GM21447 (cell line): ENCODE measurements at regions not wholly inside any gene's neighbourhood (a gene's known extent, or its start where the extent isn't known, plus 50 kb on each side); places are given as distances from the start of the nearest gene placed in this dataset.
"Not testable (repeated sequence)": the region's sequence is repeated elsewhere in the genome, so short reads cannot be mapped to it uniquely, and the experiment has no call there.

Experiments
- ATAC-seq: cut with Tn5 transposase; IDR thresholded peaks from one replicate; pipeline ENCODE4 v1.9.1; 2021; ENCODE audit not compliant: unreplicated experiment

DNA sequence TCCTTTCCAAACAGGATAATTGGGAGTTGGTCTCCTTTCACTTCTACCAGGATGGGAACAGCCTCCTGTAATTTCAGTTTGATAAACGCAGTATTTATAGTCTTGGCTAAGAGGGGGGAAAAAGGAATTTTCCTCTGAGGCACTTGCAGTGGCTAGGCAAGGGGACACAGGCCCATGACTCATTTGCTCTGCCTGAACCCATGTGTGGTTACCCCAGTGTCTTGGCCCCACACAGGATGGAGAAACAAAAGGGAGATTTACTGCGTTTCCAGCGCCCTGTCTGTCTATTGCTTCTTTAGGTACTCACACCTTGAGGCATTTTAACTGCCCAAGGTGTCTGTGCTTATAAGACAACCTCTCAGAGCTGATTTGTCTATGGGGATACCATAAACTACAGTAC is 74.8 kb upstream of the NEDD9 start:
- ATAC-seq = no peak

DNA sequence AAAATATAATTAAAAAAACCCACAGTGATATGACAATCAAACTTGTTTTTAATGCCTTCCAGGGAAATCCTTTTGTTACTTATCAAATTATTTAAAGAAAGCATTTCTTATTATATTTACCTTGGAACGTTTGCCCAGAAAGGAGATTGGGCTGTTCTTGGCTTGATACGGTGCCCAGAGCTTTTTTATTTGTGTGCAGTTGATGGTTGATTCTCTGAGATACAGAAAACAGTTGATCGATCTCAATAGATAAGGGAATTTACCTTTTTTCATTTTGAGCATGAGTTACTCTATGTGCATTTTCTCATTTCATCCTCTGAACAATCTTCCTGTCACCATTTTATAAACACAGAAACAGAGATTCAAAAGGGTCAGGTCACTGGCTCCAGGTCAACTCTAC is 72.5 kb upstream of the NEDD9 start:
- ATAC-seq = no peak

DNA sequence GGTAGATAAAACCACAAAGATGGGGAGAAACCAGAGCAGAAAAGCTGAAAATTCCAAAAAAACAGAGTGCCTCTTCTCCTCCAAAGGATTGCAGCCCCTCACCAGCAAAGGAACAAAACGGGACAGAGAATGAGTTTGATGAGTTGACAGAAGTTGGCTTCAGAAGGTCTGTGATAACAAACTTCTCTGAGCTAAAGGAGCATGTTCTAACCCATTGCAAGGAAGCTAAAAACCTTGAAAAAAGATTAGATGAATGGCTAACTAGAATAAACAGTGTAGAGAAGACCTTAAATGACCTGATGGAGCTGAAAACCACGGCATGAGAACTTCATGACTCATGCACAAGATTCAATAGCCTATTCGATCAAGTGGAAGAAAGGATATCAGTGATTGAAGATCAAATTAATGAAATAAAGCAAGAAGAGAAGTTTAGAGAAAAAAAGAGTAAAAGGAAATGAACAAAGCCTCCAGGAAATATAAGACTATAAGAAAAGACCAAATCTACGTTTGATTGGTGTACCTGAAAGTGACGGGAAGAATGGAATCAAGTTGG is 67.5 kb upstream of the NEDD9 start:
- not testable (repeated sequence) for ATAC-seq

DNA sequence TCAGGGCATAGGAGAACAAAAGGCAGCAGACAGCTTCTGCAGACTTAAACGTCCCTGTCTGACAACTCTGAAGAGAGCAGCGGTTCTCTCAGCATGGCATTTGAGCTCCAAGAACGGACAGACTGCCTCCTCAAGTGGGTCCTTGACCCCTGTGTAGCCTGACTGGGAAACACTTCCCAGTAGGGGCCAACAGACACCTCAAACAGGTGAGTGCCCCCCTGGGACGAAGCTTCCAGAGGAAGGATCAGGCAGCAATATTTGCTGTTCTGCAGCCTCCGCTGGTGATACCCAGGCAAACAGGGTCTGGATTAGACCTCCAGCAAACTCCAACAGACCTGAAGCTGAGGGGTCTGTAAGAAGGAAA is 66.9 kb upstream of the NEDD9 start:
- not testable (repeated sequence) for ATAC-seq

DNA sequence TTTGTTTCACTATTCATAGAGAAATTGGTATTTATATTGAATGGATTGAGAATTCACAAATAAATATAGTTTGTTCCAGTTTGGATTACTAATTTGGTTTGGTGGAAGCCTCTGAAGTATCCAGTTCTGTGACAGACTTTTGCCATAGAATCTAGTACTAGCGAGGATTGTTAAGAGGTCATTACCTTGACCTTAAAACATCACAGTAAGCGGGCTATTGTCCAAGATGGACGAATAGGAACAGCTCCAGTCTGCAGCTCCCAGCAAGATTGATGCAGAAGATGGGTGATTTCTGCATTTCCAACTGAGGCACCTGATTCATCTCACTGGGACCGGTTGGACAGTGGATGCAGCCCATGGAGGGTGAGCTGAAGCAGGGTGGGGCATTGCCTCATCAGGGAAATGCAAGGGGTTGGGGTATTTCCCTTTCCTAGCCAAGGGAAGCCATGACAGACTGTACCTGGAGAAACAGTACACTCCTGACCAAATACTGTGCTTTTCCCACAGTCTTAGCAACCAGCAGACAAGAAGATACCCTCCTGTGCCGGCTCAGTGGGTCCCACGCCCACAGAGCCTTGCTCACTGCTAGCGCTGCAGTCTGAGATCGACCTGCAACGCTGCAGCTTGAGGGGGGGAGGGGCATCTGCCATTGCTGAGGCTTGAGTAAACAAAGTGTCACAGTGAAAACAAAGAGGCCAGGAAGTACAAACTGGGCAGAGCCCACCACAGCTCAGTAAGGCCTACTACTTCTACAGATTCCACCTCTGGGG is 66.4 kb upstream of the NEDD9 start:
- no peak for ATAC-seq

DNA sequence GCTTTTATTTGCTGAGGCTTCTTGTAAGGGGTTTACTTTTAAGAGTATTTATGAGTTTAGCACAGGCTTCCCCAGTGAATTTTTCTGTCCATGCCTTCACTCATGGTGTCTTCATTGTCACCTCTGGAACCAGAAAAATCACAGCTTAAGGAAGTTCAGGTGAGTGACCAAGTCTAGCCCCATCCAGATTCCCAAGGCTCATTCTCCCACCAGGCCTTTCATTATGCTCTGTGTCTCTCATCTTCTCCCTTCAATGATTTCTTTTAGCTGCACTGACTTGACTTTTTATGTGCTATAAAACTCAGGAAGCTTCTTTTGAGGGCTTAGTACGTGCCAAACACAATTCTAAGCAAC is 64.9 kb upstream of the NEDD9 start:
- no peak for ATAC-seq

DNA sequence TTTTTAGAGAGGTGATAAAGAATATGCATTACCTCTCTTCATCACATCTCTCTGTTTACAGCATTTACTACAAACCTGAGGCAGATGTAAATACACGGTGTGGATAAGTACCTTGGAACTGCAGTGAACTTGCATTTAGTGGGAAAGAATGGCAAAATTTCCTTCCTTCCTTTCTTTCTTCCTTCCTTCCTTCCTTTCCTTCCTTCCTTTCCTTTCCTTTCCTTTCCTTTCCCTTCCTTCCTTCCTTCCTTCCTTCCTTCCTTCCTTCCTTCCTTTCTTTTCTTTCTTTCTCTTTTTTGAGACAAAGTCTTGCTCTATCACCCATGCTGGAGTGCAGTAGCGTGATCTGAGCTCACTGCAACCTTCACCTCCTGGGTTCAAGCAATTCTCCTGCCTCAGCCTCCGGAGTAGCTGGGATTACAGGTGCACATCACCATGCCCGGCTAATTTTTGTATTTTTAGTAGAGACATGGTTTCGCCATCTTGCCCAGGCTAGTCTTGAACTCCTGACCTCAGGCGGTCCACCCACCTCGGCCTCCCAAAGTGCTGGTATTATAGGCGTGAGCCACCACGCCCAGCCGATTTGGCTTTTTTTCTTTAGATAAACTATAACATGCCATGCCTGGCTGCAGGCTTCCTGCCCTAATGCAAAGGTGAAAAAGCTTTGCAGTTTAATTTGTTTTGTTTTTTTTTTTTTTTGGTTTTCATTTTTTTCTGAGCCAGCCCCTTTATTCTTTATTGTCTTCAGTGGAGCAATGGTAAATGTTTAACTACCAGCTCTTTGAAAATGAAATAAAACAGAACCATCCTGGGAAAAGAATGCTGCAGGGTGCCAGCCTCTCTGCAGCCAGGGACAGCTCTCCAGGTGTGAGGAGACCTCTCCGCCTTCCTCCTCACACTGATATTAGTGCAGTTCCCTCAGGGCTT is 64.2 kb upstream of the NEDD9 start:
- no peak for ATAC-seq

DNA sequence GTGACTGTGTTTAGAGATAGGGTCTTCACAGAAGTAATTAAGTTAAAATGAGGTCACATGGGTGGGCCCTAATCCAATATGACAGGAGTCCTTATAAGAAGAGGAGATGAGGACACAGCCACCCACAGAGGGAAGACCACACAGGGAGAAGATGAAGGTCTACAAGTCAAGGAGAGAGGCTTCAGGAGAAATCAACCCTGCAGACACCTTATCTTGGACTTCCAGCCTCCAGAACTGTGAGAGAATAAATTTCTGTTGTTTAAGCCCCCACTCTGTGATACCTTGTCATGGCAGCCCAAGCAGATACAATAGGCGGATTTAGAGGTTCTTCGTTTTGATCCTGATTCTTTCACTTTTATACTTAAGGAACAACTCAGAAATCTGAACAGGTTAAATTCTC is 63.5 kb upstream of the NEDD9 start:
- no peak for ATAC-seq

DNA sequence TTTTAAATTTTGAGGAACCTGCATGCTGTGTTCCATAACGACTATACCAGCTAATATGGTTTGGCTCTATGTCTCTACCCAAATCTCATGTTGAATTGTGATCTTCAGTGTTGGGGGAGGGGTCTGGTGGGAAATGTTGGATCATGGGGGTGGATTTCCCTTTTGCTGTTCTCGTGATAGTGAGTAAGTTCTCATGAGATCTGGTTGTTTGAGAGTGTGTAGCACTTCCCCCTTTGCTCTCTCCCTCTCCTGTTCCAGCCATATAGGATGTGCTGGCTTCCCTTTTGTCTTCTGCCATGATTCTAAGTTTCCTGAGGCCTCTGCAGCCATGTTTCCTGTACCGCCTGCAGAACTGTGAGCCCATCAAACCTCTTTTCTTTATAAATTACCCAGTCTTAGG is 61.8 kb upstream of the NEDD9 start:
- ATAC-seq = no peak

DNA sequence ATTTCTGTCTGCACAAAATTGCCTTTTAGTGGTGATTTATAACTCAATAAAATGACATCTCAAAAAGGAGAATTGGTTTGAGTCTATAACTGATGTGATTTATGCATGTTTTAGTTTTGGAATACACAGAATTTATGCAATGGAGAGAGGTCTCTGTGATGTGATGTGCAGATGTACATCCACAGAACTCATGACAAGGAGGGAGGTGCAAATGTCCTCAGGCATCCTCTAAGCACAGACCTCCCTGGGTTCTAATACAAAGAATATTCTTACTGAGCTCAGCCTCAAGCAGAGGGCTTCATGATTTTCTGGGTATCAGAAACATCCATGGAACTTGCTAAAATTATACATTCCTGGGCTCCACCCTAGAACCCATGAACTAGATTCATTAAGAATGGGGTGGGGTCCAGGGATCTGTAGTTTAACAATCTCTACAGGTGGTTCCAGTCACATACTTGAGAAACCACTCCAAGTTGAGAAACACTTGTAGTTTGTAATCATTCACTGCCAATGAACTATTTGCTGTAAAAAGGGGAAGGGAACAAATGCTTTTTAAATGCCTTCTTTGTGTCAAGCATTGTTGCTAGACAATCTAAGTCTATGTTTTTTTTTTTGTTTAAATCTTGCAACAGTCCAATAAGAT is 60.2 kb upstream of the NEDD9 start:
- no peak for ATAC-seq

DNA sequence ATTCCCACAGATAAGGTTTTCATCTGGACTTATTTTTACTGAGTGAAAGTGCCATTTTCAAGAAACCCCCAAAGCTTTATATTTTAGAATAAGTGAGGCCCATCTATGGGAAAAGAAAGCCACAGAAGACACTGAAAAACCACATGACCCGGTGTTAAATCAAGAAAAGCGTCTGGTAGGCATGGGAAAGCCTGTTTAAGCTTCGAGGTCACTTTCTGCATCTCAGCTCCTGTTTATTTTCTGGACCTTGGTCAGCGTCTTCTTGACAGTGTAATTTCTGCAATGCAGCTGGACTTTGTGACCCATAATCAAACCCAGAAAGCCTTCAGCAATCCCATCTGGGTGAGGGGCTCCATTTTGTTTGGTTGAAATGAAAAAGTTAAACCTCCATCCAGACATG is 59.6 kb upstream of the NEDD9 start:
- no peak for ATAC-seq

DNA sequence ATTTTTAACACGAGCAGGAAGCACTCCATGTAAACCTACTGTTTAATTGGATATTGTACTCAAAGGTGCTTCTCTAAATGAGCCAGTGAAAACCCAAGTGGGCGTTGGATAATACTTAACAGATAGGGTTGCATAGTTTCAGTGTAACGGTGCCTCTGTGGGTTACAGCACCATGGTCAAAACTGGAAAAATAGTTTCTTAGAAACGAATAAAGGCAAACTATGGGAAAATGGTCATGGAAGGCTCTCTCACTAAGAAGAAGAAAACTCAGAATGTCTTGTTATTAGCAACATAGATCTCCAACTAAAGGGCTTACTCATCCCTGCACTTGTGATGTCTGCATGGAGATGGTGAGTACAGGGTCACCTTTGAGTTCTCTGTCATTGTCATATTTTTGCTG is 59.1 kb upstream of the NEDD9 start:
- ATAC-seq = no peak

DNA sequence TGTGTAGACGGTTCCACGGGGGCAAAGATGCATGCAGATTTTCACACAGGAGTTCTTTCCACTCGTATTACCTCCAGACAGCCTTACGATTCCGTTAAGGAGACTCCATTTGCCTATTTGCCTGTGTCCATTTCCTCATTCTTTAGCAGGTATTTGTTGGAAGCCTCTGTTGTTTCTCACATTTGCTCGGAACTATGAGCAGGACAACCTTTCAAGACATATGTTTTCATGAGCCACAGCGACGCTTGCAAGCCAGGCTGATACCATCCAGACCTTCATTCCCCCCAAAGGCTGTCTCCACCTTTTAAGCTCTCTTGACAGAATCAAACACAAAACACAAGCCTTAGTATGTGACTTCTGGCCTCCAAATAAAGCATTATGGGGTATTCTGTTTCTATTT is 57.6 kb upstream of the NEDD9 start:
- ATAC-seq = no peak

DNA sequence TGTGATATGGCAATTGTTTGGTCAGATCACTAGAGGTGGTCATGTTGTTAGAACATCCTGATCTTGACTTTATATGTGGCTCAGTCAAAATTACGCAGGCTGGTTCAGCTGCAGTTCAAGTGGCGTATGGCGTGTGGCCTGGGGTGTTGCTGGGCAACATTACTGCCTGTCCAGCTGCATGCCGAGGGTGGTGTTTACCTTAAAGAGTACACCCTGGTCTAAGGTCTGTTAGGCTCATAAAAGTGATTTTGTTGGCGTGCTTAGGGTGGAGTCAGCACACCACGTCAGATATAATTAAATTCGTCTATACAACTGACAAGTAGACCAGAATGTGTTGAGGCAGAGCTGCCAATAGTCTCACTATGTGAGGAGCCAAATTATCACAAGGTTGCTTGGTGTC is 55.6 kb upstream of the NEDD9 start:
- no peak for ATAC-seq

DNA sequence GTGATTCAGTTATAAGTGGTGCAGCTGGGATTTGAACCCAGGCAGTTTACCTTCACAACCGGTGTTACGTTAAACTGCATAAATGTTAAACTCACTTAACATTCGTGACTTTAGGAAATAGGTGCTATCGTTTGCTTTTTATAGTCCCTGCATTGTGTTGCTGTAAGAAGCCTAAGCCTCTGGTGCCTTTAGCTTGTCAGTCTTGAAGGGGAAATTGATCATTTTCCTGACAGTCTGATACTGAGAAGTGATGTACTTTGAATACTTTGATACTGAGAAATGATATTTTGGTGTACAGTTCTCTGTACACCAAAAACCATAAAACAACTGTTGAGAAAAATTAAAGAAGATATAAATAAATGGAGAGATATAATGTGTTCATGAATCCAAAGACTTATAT is 52.5 kb upstream of the NEDD9 start:
- no peak for ATAC-seq

DNA sequence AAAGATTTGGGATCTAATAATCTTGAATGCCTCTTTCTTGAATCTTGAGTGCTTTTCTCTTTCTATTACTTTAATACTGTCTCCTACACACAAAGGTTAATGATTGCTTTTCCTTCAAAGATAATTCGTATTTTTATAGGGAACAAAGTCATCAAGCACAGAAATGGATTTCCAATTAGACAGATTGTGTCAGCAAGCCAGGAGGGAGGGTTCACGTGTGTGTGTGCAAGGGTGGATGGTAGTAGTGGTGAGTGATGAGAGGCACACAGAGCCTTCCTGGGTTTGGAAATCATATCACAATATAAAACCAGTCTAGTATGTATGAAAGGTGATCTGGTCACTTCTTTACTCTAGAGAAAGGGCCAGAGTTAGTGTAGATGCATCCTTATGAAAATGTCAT is 51.2 kb upstream of the NEDD9 start:
- no peak for ATAC-seq

DNA sequence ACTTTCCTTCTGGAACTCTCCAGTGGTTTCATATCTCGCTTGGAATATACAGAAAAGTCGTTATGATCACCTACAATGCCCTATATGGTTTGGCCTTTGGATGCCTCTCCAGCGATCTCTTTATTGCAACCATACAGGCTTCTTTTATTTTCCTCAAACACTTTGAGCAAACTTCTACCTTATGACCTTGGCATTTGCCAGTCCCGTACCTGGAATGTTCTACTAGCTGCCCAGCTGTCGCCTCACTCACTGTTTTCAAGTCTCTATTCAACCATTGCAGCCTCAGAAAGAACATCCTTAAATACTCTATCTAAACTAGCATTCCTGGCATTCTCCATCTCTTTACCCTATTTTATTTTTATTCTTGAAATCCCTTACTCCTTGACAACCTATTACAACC is 50.4 kb upstream of the NEDD9 start:
- ATAC-seq = no peak
